ENCODE measurements at regions not wholly inside any gene's neighbourhood (a gene's known extent, or its start where the extent isn't known, plus 50 kb on each side); places are given as distances from the start of the nearest gene placed in this dataset.

- no peaks in the 10 kb centered on the region for H3K36me3 ChIP-seq (ENCODE audit: control insufficient read depth in 4 of 4, insufficient read depth in 4 of 4, low read length in 4 of 4)
- H3K9me3 ChIP-seq (ENCODE audit: control insufficient read depth in 4 of 4, insufficient read depth in 3 of 4, low read length in 3 of 4) = no peaks in the 10 kb centered on the region
- H3K4me3 ChIP-seq = no peak overlapping the region
- no peak for ATAC-seq (ENCODE audit: insufficient read depth, low FRiP score)
- H3K4me1 ChIP-seq (ENCODE audit: control insufficient read depth in 5 of 5, insufficient read depth in 5 of 5, low read length in 5 of 5) = no peaks in the 10 kb centered on the region
- peak overlapping the region in 1 of 2 donors; percentile 0 for H3K27ac ChIP-seq (ENCODE audit: low read depth in 1 of 2, low read length in 1 of 2)
- H3K27me3 ChIP-seq (ENCODE audit: control insufficient read depth in 3 of 3, insufficient read depth in 3 of 3, low read length in 2 of 3) = peaks cover 0 to 13% (median 6%) of the 10 kb centered on the region in 3 donors
- TF ChIP-seq, protein P1, sequence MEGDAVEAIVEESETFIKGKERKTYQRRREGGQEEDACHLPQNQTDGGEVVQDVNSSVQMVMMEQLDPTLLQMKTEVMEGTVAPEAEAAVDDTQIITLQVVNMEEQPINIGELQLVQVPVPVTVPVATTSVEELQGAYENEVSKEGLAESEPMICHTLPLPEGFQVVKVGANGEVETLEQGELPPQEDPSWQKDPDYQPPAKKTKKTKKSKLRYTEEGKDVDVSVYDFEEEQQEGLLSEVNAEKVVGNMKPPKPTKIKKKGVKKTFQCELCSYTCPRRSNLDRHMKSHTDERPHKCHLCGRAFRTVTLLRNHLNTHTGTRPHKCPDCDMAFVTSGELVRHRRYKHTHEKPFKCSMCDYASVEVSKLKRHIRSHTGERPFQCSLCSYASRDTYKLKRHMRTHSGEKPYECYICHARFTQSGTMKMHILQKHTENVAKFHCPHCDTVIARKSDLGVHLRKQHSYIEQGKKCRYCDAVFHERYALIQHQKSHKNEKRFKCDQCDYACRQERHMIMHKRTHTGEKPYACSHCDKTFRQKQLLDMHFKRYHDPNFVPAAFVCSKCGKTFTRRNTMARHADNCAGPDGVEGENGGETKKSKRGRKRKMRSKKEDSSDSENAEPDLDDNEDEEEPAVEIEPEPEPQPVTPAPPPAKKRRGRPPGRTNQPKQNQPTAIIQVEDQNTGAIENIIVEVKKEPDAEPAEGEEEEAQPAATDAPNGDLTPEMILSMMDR (IDR thresholded peaks at IDR 0.05; ENCODE audit: control extremely low read depth, extremely low read depth) = peak; percentile 3
- H3K9ac ChIP-seq (ENCODE audit: insufficient read depth in 1 of 2, low read length in 2 of 2) = no peak overlapping the region
- WGBS, 2 donors = 39 to 40% methylated on average over 11 of the region's 11 CpGs
- DNase-seq = peak; percentile 34 to 59 (median 43)
These were observed 62.8 kb downstream of the PPP1R2C start for GRCh38 chrX:42714981-42715700.

GRCh38 chrX:42710452-42710851 is 67.5 kb downstream of the PPP1R2C start:
- no peak overlapping the region for H3K27ac ChIP-seq (ENCODE audit: low read depth in 1 of 2, low read length in 1 of 2)
- ATAC-seq (ENCODE audit: insufficient read depth, low FRiP score) (no peak), DNase-seq (no peak)
- H3K9ac ChIP-seq (ENCODE audit: insufficient read depth in 1 of 2, low read length in 2 of 2) = no peak overlapping the region
- H3K27me3 ChIP-seq (ENCODE audit: control insufficient read depth in 3 of 3, insufficient read depth in 3 of 3, low read length in 2 of 3) = peaks cover 0 to 13% (median 2%) of the 10 kb centered on the region in 3 donors
- no peaks in the 10 kb centered on the region for H3K36me3 ChIP-seq (ENCODE audit: control insufficient read depth in 4 of 4, insufficient read depth in 4 of 4, low read length in 4 of 4)
- H3K9me3 ChIP-seq (ENCODE audit: control insufficient read depth in 4 of 4, insufficient read depth in 3 of 4, low read length in 3 of 4) = no peaks in the 10 kb centered on the region
- 59 to 73% methylated on average over 2 of the region's 2 CpGs for WGBS, 2 donors
- TF ChIP-seq, protein P1 (IDR thresholded peaks at IDR 0.05; ENCODE audit: control extremely low read depth, extremely low read depth) = no peak
- no peak overlapping the region for H3K4me3 ChIP-seq
- no peaks in the 10 kb centered on the region for H3K4me1 ChIP-seq (ENCODE audit: control insufficient read depth in 5 of 5, insufficient read depth in 5 of 5, low read length in 5 of 5)

- peaks cover 0 to 13% (median 4%) of the 10 kb centered on the region in 3 donors for H3K27me3 ChIP-seq (ENCODE audit: control insufficient read depth in 3 of 3, insufficient read depth in 3 of 3, low read length in 2 of 3)
- no peaks in the 10 kb centered on the region for H3K4me1 ChIP-seq (ENCODE audit: control insufficient read depth in 5 of 5, insufficient read depth in 5 of 5, low read length in 5 of 5)
- TF ChIP-seq, protein P1 (IDR thresholded peaks at IDR 0.05; ENCODE audit: control extremely low read depth, extremely low read depth) = no peak
- no peak overlapping the region for H3K4me3 ChIP-seq
- H3K27ac ChIP-seq (ENCODE audit: low read depth in 1 of 2, low read length in 1 of 2) = no peak overlapping the region
- H3K36me3 ChIP-seq (ENCODE audit: control insufficient read depth in 4 of 4, insufficient read depth in 4 of 4, low read length in 4 of 4) = no peaks in the 10 kb centered on the region
- WGBS, 2 donors = 38 to 80% methylated on average over 2 of the region's 2 CpGs
- H3K9me3 ChIP-seq (ENCODE audit: control insufficient read depth in 4 of 4, insufficient read depth in 3 of 4, low read length in 3 of 4) = no peaks in the 10 kb centered on the region
- H3K9ac ChIP-seq (ENCODE audit: insufficient read depth in 1 of 2, low read length in 2 of 2) = no peak overlapping the region
- DNase-seq (peak in 1 of 3 donors; percentile 4), ATAC-seq (ENCODE audit: insufficient read depth, low FRiP score) (no peak)
These were observed 69.7 kb downstream of the PPP1R2C start for GRCh38 chrX:42708222-42708621.

- Histone ChIP-seq H3K4me3 (no peak overlapping the region), H3K4me1 (ENCODE audit: control insufficient read depth in 5 of 5, insufficient read depth in 5 of 5, low read length in 5 of 5) (no peaks in the 10 kb centered on the region), H3K27me3 (ENCODE audit: control insufficient read depth in 3 of 3, insufficient read depth in 3 of 3, low read length in 2 of 3) (peaks cover 0 to 11% (median 4%) of the 10 kb centered on the region in 3 donors), H3K9ac (ENCODE audit: insufficient read depth in 1 of 2, low read length in 2 of 2) (no peak overlapping the region), H3K36me3 (ENCODE audit: control insufficient read depth in 4 of 4, insufficient read depth in 4 of 4, low read length in 4 of 4) (no peaks in the 10 kb centered on the region), H3K9me3 (ENCODE audit: control insufficient read depth in 4 of 4, insufficient read depth in 3 of 4, low read length in 3 of 4) (no peaks in the 10 kb centered on the region), H3K27ac (ENCODE audit: low read depth in 1 of 2, low read length in 1 of 2) (no peak overlapping the region)
- TF ChIP-seq, protein P1 (IDR thresholded peaks at IDR 0.05; ENCODE audit: control extremely low read depth, extremely low read depth) = no peak
- no peak for DNase-seq
- ATAC-seq (ENCODE audit: insufficient read depth, low FRiP score) = no peak
These were observed 70.2 kb downstream of the PPP1R2C start for GRCh38 chrX:42707742-42708141.

All from lung (tissue), 11 donors.